ENCODE measurements at regions not wholly inside any gene's neighbourhood (a gene's known extent, or its start where the extent isn't known, plus 50 kb on each side); places are given as distances from the start of the nearest gene placed in this dataset.

DNA sequence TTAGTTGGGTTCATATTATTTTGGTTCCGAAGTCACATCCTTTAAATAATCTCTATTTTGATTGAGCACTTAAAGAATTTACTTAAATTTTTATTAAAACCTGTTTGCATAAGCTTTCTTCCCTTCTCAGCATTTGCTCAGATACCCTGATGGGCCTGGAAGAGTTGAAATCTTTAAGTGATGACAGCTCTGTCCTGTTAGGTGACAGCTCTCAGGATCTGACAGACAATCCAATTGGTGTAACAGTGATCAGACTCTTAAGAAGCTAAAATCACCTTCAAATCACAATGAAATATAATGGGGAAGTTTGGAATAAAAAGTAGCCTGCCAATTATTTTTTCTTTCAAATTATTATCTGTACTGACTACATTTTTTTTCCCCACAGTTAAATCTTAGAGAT, 284.4 kb downstream of the LMO7 start:
- Mint-ChIP-seq H3K4me3 (ENCODE audit: low read depth) (no peak overlapping the region), H3K27ac (no peak overlapping the region), H3K36me3 (ENCODE audit: insufficient read depth) (no peaks in the 10 kb centered on the region), H3K4me1 (ENCODE audit: low read depth) (no peaks in the 10 kb centered on the region), H3K27me3 (no peaks in the 10 kb centered on the region), H3K9me3 (ENCODE audit: low read depth) (peaks cover 5% of the 10 kb centered on the region)
- TF ChIP-seq, protein P1, sequence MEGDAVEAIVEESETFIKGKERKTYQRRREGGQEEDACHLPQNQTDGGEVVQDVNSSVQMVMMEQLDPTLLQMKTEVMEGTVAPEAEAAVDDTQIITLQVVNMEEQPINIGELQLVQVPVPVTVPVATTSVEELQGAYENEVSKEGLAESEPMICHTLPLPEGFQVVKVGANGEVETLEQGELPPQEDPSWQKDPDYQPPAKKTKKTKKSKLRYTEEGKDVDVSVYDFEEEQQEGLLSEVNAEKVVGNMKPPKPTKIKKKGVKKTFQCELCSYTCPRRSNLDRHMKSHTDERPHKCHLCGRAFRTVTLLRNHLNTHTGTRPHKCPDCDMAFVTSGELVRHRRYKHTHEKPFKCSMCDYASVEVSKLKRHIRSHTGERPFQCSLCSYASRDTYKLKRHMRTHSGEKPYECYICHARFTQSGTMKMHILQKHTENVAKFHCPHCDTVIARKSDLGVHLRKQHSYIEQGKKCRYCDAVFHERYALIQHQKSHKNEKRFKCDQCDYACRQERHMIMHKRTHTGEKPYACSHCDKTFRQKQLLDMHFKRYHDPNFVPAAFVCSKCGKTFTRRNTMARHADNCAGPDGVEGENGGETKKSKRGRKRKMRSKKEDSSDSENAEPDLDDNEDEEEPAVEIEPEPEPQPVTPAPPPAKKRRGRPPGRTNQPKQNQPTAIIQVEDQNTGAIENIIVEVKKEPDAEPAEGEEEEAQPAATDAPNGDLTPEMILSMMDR (IDR thresholded peaks at IDR 0.05; ENCODE audit: unreplicated experiment) = no peak
- DNase-seq (ENCODE audit: low spot score, unreplicated experiment) = no peak

DNA sequence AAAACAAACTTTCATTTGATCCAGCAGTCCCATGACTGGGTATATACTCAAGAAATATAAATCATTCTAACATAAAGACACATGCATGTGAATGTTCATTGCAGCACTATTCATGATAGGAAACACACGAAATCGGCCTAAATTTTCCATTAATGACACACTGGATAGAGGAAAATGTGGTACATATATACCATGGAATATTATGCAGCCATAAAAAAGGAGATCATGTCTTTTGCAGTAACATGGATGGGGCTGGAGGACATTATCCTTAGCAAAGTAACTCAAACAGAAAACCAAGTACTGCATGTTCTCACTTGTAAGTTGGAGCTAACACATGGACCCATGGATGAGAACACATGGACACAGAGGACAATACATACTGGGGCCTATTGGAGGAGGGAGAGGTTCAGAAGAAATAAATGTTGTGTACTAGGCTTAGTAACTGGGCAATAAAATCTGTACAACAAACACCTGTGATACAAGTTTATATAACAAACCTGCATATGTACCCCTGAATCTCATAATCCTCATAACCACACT, 283.6 kb downstream of the LMO7 start:
- DNase-seq (ENCODE audit: low spot score, unreplicated experiment) = no peak

DNA sequence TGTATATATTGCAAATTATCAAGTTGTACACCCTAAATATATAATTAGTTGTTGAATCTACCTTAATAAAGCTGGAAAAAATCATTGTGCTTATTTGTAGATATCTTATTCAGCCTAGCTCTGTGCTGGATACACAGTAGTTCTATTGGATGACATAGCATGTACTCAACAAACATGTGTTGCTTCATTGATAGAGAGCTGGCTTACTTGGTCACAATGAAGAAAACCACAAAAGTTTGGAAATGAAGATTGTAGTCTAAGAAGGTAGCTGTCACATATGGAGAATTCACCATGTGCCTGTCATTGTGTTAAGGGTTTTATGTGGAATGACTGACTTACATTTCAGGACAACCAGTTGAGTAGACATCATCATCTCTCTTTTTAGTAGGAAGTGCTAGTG, 278.9 kb downstream of the LMO7 start:
- no peaks in the 10 kb centered on the region for H3K36me3 Mint-ChIP-seq (ENCODE audit: insufficient read depth)
- no peaks in the 10 kb centered on the region for H3K4me1 Mint-ChIP-seq (ENCODE audit: low read depth)
- no peak for DNase-seq (ENCODE audit: low spot score, unreplicated experiment)
- H3K4me3 Mint-ChIP-seq (ENCODE audit: low read depth) = no peak overlapping the region
- TF ChIP-seq, protein P1 (IDR thresholded peaks at IDR 0.05; ENCODE audit: unreplicated experiment) = no peak
- H3K27me3 Mint-ChIP-seq = no peaks in the 10 kb centered on the region
- H3K9me3 Mint-ChIP-seq (ENCODE audit: low read depth) = peaks cover 5% of the 10 kb centered on the region
- no peak overlapping the region for H3K27ac Mint-ChIP-seq

More for the DNA sequence above, 283.6 kb downstream of the LMO7 start:
- TF ChIP-seq, protein P1 (IDR thresholded peaks at IDR 0.05; ENCODE audit: unreplicated experiment) = no peak
- Mint-ChIP-seq H3K27ac (peak overlapping the region; percentile 53), H3K9me3 (ENCODE audit: low read depth) (peaks cover 5% of the 10 kb centered on the region), H3K4me1 (ENCODE audit: low read depth) (no peaks in the 10 kb centered on the region), H3K4me3 (ENCODE audit: low read depth) (no peak overlapping the region), H3K27me3 (no peaks in the 10 kb centered on the region), H3K36me3 (ENCODE audit: insufficient read depth) (no peaks in the 10 kb centered on the region)

DNA sequence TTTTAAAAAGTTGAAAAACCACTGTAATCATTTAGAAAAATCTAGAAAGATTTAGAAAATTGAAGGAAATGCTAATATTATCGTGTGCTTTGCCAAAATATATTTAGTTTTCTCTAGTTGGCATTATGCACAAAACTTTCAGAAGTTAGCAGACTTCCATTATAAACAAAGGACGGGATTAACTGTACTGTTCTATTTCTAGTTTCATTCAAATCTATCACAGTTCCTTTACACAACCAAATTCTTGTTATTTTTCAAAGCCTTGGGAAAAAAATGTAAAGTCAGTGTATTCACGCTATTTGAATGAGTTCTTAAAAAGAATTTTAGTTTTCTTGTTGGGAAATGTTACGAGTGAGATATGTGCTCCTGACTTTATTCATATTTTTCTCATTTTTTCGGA, 277.8 kb downstream of the LMO7 start:
- Mint-ChIP-seq H3K4me3 (ENCODE audit: low read depth) (no peak overlapping the region), H3K36me3 (ENCODE audit: insufficient read depth) (no peaks in the 10 kb centered on the region), H3K9me3 (ENCODE audit: low read depth) (no peaks in the 10 kb centered on the region), H3K27ac (no peak overlapping the region), H3K27me3 (no peaks in the 10 kb centered on the region), H3K4me1 (ENCODE audit: low read depth) (no peaks in the 10 kb centered on the region)
- TF ChIP-seq, protein P1 (IDR thresholded peaks at IDR 0.05; ENCODE audit: unreplicated experiment) = no peak
- no peak for DNase-seq (ENCODE audit: low spot score, unreplicated experiment)

GRCh38 chr13:75910591-75910990, 274.5 kb downstream of the LMO7 start:
- H3K36me3 Mint-ChIP-seq (ENCODE audit: insufficient read depth) = no peaks in the 10 kb centered on the region
- H3K27me3 Mint-ChIP-seq = peaks cover 2% of the 10 kb centered on the region
- TF ChIP-seq, protein P1 (IDR thresholded peaks at IDR 0.05; ENCODE audit: unreplicated experiment) = no peak
- no peak for DNase-seq (ENCODE audit: low spot score, unreplicated experiment)
- H3K27ac Mint-ChIP-seq = no peak overlapping the region
- no peaks in the 10 kb centered on the region for H3K9me3 Mint-ChIP-seq (ENCODE audit: low read depth)
- no peaks in the 10 kb centered on the region for H3K4me1 Mint-ChIP-seq (ENCODE audit: low read depth)
- H3K4me3 Mint-ChIP-seq (ENCODE audit: low read depth) = no peak overlapping the region
